T-helper 2 cell (primary cell): ENCODE measurements at regions not wholly inside any gene's neighbourhood (a gene's known extent, or its start where the extent isn't known, plus 50 kb on each side); places are given as distances from the start of the nearest gene placed in this dataset.

Experiments used
- DNase-seq, 5 experiments: peaks; one replicate each; pipeline versions ENCODE4 v3.0.0 to v3.0.0-alpha.2; 2012 to 2022

DNA sequence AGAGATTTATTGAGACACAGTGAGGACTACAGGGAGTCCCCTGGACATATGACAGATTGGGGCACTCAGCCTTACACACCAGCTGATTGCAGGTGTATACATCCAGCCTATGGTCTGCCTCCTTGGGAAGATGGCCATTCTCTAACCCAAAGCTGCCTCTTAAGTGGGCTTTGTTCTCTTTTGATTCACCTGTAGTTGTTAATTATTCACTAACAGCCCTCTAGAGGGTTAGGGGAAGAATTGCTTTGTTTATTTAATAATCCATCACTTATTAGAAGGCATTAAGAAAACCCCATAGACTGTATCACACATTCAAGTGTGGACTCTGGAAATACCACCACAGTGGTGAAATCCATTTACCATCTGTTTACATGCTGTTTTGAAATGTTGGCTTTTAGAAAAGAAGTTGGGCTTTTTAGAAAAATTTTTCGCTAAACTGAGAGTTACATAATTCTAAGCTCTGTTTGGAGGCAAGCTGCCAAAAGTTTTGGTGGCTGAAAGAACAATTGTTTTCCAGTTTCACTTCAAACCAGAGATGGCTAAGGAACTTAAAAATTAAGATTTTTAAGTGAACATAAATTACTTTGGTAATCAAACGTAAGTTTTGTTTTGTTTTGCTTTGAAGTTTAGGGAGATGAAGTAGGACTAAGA lies 379.1 kb downstream of the ADRA2A start:
- no peak for DNase-seq

DNA sequence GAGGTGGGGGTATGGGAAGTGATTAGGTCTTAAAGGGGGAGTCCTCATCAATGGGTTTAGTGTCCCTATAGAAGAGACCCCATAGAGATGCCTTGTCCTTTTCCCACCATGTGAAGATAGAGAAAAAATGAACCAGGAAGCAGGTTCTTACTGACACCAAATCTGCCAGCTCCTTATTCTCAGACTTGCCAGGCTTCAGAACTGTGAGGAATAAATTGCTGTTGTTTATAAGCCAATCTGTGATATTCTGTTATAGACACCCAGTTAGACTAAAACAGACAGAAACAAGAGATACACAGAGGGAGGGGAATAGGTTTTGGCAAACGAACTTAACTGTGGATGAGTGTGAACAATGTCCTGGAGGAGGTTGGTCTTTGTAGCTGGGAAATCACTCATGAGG lies 381.4 kb downstream of the ADRA2A start:
- DNase-seq = no peak

DNA sequence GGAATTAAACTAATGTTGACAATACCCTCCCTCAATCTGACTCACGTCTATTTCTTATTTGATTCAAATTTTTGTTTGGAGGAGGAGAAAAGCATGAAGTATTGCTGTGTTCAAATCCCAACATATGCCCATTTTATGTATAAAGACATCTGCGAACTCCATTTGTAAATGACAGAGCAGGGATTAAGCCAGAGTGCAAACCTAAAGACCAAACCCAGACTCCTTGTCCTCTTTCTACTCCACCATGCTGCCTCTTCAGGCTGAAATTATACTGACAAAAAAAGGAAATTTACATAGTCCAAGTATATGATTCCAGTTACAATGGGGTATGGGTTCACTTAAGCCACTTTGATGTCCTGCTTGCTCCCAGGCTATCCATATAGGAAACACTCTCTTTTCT lies 383.1 kb downstream of the ADRA2A start:
- no peak for DNase-seq

DNA sequence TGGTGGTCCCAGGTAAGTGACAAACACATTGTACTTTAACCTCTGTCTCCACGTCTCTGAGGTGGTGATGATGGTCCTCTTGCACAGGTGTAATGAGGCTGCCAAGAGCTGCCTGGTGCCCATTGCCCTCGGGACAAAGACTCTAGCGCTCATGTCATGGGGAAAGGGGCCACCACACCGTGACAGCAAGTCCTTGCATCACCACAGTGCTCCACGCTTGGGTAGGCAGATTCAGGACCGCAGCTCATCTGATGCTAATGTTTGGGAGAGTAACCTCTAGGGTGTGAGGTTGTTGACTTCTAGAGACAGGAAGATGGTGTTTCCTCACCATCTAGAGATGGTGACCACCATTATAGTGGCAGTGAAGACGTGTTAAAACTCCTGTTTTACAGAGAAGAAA lies 395.6 kb downstream of the ADRA2A start:
- DNase-seq = no peak

DNA sequence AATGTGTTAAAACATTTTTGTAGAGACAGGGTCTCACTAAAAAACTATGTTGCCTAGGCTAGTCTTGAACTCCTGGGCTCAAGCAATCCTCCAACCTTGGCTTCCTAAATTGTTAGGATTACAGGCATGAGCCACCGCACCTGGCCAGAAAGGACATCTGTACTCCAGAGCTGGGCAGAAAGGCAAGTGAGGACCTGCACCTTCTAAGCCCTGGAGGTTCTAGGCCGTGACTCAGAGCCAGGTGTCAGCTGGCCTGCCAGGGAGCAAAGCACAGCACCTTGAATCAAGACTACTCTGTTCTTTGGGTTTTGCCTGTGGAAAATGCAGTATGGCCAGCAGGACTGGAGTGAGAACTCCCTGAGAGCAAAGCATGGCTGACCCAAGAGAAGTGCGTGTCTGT lies 396.5 kb downstream of the ADRA2A start:
- no peak for DNase-seq

DNA sequence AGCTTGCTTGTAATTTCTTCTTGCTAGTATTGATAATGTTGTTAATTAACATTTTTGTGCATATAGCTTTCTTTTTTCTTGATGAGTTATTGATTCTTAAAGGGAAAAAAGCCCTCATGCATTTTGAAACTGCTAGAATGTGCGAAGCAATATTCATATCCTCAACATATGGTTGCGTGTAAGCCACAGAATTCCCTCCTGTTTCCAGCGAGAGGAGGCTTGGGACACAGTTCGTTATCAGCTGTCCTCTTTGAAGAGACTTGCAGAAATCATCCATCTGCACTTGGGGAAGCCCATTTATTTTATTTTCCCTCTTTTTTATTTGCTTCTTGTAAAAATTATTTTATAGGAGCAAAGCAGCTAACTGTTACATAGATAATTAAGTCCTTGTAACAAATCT lies 398.0 kb downstream of the ADRA2A start:
- no peak for DNase-seq

DNA sequence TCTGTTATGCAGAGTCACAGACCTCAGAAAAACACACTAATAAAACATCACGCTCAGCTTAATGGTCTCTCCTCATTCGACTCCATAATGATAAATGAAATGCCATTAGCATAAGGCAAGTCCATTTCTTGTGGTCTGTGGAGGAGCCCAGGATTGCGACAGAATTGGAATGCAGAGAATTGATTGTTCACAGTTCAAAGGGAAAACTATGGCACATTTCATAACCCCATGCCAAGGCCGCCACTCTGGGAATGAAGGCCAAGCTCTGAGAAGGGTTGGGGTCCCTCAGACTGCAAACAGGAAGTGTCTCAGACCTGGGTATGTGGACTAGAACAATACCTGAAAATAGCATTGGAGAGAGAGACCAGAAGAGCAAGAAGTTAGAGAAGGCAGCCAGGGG lies 398.9 kb downstream of the ADRA2A start:
- no peak for DNase-seq

DNA sequence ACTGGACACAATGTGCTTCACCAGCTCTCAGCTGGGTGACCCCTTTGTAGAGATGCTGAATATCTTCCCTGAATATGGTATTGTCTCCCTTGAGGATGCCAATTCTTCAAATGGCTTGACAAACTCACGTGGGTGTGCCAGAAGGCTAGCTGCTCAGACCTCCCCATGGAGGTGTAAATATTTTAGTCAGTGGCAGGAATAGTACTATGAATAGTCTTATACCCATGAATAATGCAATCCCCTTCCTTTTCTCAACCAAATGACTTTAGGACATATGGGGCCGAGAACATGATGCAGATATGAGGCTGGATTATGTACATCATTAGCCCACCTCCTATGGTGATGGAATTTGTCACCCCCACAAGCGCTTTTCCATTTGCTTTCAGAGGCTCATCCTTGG lies 401.8 kb downstream of the ADRA2A start:
- no peak for DNase-seq

DNA sequence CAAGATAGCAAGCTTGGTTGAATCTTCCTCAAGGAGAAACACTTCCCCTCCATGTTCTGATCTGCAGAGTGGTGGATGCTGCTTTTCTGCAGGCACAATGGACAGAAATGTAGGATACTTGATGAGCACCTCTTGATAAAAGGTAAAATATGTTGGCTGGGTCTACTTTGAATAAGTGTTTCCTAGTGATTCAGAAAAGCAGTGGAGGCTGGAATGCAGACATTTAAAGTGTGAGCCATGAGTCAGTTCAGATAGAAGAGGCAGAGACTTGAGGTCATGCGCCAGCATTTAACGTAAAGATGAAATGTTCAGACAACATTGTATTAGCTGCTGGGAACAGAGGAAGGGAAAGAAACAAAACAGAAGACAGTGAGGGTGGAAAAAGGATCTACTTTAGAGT lies 403.1 kb downstream of the ADRA2A start:
- no peak for DNase-seq

DNA sequence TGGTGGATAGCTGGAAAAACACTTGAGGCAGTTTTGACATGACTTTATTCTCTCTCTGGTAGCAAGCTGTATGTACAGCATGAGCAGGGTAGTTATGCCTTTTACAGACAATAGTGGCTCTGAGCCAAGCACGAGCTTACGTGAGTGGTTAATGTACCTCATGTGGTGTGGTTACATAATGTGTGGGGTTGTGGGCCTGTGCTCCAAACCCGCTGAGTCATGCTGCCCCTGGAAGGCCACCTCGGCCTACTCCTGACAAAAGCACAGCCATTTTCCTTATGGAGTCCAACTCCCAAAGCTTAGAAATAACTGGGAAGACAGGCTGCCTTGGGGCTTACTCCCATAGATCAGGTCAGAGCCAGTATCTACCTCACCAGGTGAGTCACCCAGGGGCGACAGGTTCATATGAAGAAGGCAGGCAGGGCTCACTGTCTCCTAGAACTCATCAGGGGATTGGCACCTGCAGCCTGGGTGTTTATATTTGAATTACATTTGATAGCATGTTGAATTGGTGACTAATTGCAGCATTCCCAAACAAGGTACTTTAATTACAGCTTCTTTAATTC lies 404.5 kb downstream of the ADRA2A start:
- no peak for DNase-seq

DNA sequence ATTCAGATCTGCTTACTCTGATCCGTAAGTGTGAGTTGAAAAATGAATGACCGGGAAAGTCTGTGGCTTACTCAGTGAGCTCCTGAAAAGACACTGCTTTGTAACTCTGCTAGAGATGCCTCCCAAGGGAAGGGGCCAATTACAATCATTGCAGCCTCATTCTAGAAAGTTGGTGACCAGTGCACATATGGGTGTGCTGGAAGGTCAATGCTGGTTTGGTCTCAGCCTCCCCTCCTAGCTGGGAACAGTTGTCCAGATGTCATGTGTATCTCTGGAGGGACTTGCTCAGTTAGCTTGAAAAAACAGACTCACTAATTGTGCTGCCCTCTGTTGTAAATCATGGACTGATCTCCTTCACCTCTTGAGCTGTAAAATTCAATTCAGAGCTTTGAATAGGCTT lies 405.0 kb downstream of the ADRA2A start:
- no peak for DNase-seq

DNA sequence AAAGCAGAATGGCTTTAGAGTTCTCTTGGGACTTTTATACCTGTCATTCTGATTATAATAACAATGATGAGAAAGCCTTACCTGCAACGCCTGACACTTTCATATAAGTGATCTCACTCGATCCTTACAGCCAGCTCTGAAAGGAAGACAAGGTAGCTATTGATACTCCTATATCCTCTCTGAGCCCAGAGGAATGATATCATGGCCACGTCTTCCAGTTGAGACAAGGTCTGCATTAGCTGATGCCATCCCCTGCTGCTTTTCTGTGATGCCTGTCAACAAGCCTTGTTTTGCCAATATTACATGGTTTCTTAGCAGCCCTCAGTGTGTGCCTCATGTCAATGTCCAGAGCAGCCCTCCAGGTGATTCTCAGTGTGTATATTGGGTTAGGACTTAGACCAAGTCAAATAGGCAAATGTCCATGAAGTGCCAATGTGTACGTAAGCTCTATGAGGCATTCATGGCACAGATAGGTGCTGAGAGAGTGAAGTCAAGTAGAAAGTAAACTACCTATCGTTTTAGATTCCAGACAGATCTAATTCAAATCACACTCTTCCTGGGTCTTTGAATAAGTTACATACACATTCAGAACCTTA lies 405.9 kb downstream of the ADRA2A start:
- no peak for DNase-seq

DNA sequence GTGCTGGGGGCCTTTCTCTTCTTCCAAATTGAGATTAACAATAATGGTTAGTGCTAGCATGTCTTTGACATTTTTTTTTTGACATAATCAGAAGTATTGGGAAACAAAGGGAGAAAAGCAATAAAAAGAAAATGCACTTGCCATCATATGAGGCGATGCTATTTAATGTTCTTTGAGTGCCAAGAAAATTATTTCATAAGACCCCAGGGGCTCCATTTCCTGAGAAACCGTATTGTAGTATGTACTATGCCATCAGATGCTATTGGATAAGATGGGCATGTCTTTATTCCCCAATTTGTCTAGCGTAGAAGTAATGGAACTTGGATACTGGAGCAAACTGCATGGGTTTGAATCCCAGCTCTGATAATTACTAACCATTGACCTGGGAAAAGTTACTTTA lies 408.9 kb downstream of the ADRA2A start:
- no peak for DNase-seq

DNA sequence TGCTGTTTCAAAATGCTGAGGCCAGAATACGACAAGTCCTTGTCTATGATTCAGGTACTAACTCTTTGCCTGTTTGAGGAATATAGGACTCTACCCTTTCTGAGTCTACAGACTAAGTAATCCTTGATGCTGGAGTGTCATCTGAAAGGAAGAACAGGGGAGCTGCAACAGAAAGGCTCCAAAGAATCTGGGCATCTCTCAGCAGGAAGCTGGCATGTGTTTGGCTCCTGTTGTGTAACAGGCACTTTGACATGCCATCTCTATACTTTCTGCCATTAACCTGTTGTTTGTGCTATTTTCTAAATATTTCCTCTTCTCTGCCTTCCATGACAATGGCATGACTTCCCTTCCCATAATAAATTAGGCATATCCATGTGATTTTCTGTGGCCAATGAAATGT lies 409.5 kb downstream of the ADRA2A start:
- no peak for DNase-seq

DNA sequence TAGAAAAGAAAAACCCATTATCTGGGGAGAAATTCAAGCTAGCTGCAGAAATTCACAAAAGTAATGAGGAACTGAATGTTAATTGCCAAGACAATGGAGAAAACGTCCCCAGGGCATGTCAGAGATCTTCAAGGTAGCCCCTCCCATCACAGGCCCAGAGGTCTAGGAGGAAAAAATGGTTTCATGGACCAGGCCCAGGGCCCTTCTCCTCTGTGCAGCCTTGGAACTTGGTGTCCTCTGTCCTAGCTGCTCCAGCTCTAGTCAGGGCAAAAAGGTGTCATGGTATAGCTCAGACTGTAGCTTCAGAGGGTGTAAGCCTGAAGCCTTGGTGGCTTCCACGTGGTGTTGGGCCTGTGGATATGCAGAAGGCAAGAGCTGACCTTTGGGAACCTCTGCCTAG lies 411.8 kb downstream of the ADRA2A start:
- no peak for DNase-seq

DNA sequence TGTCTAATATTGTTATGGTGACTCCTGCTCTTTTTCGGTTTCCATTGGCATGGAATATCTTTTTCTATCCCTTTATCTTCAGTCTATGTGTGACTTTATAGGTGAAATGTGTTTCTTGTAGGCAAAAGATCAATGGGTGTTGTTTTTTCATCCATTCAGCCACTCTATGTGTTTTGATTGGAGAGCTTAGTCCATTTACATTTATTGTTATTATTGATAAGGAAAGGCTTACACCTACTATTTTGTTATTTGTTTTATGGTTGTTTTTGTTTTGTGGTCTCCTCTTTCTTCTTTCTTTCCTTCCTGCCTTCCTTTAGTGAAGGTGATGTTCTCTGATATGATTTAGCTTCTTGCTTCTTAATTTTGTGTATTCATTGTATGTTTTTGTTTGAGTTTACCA lies 414.3 kb downstream of the ADRA2A start:
- DNase-seq = no peak

DNA sequence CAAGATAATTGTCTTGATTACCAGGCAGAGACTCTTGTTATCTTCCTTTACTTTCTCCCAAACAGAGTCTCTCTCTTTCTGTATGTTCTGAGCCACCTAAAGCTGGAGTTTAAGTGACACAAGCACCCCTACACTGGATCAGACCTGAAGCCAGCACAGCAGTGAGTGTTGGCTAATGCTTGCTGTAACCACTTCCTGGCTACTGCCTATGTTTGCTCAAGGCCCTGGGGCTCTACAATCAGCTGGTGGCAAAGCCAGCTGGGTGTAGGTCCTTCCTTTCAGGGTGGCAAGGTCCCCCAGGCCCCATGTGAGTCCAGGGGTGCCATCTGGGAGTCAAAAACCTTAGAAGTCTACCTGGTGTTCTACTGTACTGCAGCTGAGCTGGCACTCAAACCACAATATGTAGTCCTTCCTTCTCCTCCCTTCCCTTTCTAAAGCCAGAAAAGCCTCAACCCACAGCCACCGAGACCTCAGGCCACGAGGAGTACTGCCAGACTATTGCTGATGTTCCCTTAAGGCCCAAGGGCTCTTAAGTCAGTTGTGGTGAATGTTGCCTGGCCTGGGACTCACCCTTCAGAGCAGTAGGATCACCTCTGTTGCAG lies 416.3 kb downstream of the ADRA2A start:
- no peak for DNase-seq

DNA sequence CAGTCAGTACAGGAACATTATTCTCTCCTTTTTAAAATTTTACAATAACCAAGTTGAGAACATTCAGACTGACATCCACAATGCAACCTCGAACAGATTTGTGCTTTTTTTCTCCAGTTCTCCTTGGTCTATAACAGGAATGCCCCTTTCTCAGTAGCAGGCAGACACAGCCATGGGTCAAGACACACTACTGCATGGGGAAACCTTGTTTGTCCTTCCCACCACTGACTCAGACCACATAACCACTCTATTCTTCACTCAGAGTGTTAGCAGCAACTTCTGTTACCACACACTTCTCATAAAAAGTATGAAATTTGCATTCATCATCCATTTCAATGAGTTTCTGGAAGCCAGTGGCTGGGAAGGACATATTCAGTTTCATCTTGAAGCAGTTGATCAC lies 421.7 kb downstream of the ADRA2A start:
- no peak for DNase-seq

DNA sequence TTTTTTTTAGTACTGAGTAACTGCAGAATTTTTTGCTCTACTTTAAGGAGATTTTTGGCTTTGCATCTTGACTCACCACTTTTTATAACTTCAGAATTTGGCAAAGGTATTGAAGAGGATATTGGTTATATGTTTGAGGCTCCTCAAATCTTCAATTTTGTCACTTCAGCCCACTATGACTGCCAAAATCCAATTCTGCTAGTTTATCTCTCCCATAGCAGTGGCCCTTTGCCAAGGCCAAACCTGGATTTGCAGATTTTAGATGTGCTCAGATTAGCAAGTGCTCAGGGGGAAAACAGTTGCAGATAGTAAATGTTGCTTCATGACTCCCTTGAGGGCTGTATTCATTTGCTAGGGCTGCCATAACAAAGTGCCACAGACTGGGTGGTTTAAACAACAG lies 427.5 kb downstream of the ADRA2A start:
- no peak for DNase-seq

DNA sequence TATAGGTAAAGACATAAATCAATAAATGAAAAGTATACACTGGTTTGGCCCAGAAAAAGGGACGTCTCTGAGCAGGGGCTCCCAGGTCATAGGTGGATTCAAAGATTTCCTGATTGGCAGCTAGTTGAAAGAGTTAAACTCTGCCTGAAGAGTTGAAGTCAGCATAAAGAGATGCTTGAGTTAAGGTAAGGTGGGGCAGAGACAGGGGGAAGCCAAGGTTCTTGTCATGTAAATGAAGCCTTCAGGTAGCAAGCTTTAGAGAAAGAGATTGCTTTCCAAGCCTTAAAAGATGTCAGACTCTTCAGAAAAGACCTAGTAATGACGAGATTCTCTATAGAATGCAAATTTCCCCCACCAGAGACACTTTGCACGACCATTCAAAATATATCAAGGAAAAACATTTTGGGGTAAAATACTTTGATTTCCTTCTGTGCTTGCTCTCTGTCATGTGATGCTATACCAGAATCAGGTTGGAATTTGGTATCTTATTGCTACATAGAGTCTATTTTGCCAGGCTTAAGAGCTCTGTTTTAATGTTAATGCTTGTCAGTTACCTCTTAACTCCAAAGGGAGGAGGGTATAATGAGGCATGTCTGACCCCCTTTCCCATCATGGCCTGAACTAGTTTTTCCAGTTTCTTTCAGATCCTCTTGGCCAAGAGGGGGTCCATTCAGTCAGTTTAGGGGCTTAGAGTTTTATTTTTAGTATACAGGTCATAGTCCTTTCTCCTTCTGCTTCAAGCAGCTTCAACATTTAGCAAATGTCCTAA lies 429.6 kb downstream of the ADRA2A start:
- DNase-seq = no peak

DNA sequence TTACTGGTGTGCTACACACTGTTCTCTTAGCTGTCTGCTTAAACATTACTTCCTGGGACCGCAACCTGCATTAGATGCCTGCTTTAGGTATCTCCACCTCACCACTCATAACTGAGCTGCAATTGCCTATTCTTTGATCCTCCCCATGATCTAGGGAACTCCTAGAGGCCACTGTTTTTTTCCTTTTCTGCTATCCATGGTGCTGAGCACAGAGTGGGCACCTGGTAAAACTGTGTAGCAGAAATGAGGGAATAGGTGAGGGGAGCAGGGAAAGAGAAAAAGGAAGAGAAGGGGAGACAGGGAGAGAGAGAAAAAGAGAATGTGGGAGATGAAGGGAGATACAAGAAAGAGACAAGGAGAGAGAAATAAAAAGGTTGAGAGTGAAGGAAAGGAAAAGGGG lies 434.9 kb downstream of the ADRA2A start:
- no peak for DNase-seq

DNA sequence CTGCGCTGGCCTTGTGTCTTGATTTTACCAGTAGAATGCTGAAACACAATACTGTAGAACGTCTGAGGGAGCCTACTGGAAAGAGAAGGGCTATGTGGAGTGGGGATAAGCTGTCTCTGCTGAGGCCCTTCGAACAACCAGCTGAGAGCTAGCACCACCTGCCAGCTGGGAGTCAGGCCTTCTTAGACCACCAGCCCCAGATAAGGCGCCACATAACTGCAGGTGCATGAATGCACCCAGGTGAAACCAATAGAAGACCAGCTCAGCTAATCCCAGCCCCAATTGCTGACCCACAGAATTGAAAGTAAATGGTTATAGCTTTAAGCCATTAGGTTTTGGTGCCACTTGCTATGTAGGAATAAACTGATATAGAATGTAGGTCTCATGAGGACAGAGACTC lies 438.4 kb downstream of the ADRA2A start:
- DNase-seq = no peak

DNA sequence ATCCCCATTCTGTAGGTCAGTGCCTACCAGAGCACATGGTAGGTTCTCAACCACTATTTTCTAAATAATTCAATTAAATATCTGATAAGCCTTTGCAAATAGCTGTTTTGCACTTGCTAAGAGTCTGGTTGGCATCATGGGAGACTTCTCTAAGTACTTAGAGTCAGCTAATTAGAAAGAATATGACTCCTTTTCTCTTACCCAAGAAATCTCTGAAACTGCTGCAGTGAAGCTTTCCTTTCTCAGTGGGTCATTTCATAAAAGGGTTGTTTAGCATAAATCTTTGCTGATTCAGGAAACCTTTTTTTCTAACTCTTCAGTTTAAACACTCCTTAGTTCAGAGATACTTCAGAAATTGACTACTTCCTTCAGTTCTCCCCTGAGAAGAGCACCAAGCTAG lies 438.9 kb downstream of the ADRA2A start:
- DNase-seq = no peak

DNA sequence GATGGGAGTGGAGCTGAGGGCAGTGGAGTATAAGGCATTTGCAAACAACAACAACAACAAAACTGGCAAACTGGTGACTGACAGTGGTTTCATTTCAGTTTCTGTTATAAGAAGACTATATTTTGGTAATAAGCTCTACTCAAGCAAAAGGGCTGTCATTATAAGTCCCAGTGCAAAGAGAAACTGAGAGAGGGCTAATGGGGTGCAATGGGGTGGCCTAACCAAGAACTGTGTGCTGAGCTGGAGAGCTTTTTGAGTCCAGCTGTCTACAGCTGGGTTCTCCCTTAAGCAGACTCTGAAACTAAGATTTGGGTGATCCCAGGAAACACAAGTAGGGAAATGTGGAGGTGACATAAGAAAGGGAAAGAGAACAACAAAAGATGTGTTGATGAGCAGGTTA lies 439.3 kb downstream of the ADRA2A start:
- DNase-seq = no peak
